ENCODE measurements at regions not wholly inside any gene's neighbourhood (a gene's known extent, or its start where the extent isn't known, plus 50 kb on each side); places are given as distances from the start of the nearest gene placed in this dataset.

GRCh38 chr7:90094030-90094429 is 60.2 kb upstream of the STEAP1 start:
- DNase-seq = no peak
